Ishikawa (cell line): ENCODE measurements at regions not wholly inside any gene's neighbourhood (a gene's known extent, or its start where the extent isn't known, plus 50 kb on each side); places are given as distances from the start of the nearest gene placed in this dataset.

Experiments
- CEBPB ChIP-seq: IDR thresholded peaks from 2 replicates; pipeline ENCODE4 v1.6.1; 2012
- CREB1 ChIP-seq: IDR thresholded peaks from 2 replicates; pipeline ENCODE4 v1.6.1; 2012; ENCODE audit warnings: low read depth
- EGR1 ChIP-seq: IDR thresholded peaks from 2 replicates; pipeline ENCODE4 v1.6.1; 2012
- EP300 ChIP-seq: IDR thresholded peaks from 2 replicates; pipeline ENCODE4 v1.6.1; 2012; ENCODE audit warnings: borderline replicate concordance
- FOXM1 ChIP-seq: IDR thresholded peaks from 2 replicates; pipeline ENCODE4 v1.6.1; 2012; ENCODE audit warnings: low read depth, borderline replicate concordance
- MAX ChIP-seq: IDR thresholded peaks from 2 replicates; pipeline ENCODE4 v1.6.1; 2012
- NFIC ChIP-seq: IDR thresholded peaks from 2 replicates; pipeline ENCODE4 v1.6.1; 2012
- RAD21 ChIP-seq: IDR thresholded peaks from 2 replicates; pipeline ENCODE4 v1.6.1; 2012; ENCODE audit warnings: low read depth
- REST ChIP-seq: IDR thresholded peaks from 2 replicates; pipeline ENCODE4 v1.6.1; 2012; ENCODE audit warnings: low read depth, mild to moderate bottlenecking
- TAF1 ChIP-seq: IDR thresholded peaks from 2 replicates; pipeline ENCODE4 v1.6.1; 2012; ENCODE audit warnings: low read depth, mild to moderate bottlenecking
- TCF12 ChIP-seq: IDR thresholded peaks from 2 replicates; pipeline ENCODE4 v1.6.1; 2012; ENCODE audit warnings: low read depth
- TEAD4 ChIP-seq: IDR thresholded peaks from 2 replicates; pipeline ENCODE4 v1.6.1; 2012
- USF1 ChIP-seq: IDR thresholded peaks from 2 replicates; pipeline ENCODE4 v1.6.1; 2012
- YY1 ChIP-seq: IDR thresholded peaks from 2 replicates; pipeline ENCODE4 v1.6.1; 2012; ENCODE audit warnings: low read depth
- ZBTB7A ChIP-seq: IDR thresholded peaks from 2 replicates; pipeline ENCODE4 v1.6.1; 2012; ENCODE audit warnings: low read depth

- TF ChIP-seq EP300 = no peak
These were observed 1305.3 kb downstream of the SLITRK5 start for GRCh38 chr13:88976466-88976865.

GRCh38 chr13:88978607-88979006, 1307.4 kb downstream of the SLITRK5 start:
- TF ChIP-seq EGR1 (no peak), REST (no peak), NFIC (no peak), TEAD4 (no peak), RAD21 (no peak), MAX (no peak), CEBPB (no peak), ZBTB7A (no peak), TAF1 (no peak), FOXM1 (no peak), EP300 (no peak), CREB1 (no peak)

GRCh38 chr13:88979465-88980175, 1308.4 kb downstream of the SLITRK5 start:
- TF ChIP-seq TEAD4 (no peak), YY1 (no peak)

GRCh38 chr13:89003656-89004055, 1332.5 kb downstream of the SLITRK5 start:
- no peak for TF ChIP-seq REST
- TF ChIP-seq EGR1 = no peak
- TF ChIP-seq FOXM1 = no peak
- no peak for TF ChIP-seq CEBPB
- no peak for TF ChIP-seq ZBTB7A
- TF ChIP-seq EP300 = no peak
- no peak for TF ChIP-seq TCF12
- TF ChIP-seq MAX = no peak
- TF ChIP-seq NFIC = no peak
- TF ChIP-seq CREB1 = no peak
- TF ChIP-seq TAF1 = no peak
- no peak for TF ChIP-seq YY1
- no peak for TF ChIP-seq TEAD4
- TF ChIP-seq RAD21 = no peak
- no peak for TF ChIP-seq USF1

GRCh38 chr13:89011615-89012014, 1340.4 kb downstream of the SLITRK5 start:
- no peak for TF ChIP-seq TEAD4
- TF ChIP-seq REST = no peak
- TF ChIP-seq USF1 = no peak
- TF ChIP-seq MAX = no peak
- TF ChIP-seq CREB1 = no peak
- TF ChIP-seq TCF12 = no peak
- TF ChIP-seq EP300 = no peak
- TF ChIP-seq TAF1 = no peak
- TF ChIP-seq EGR1 = no peak
- TF ChIP-seq NFIC = no peak
- no peak for TF ChIP-seq CEBPB
- TF ChIP-seq RAD21 = no peak
